ENCODE measurements at regions not wholly inside any gene's neighbourhood (a gene's known extent, or its start where the extent isn't known, plus 50 kb on each side); places are given as distances from the start of the nearest gene placed in this dataset.

DNA sequence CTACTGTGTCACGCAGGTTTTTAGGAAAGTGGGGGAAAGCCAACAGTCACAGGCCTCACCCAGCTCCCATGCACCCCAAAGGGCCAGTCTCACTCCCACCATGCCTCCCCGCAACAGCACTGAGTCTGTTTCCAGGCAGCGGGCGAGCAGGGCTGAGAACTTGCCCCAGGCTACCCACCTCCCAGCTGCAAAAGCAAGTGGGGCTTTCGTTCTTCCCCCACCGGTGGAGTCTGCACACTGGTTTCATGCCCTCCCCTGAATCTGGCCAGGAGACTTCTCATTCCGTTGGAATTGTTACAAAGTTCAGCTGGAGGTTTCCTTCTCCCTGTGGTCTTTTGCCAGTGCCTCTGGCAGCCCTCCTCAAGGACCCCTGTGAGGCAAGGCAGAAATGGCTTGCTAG is 53.6 kb upstream of the KCNJ15 start:
- DNase-seq (ENCODE audit: low spot score): no peak

DNA sequence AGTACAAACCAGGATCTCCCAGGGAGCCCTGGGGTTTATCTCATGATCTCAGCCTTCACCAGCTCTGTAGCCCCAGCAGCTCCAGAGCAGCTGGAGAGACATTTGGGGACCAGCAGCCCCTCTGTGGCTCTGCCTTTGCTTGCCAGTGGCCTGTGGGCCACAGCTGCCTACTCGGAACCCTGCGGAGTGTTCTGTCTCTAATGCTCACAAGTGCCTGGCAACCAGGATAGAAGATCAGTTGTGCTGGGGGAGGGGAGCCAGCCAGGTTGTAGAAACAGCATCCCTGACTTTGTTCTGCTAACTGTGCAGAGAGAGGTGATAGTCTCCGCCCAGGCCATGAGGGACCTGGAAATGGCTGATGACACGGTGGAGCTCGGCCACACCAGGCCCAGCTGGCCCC is 50.9 kb upstream of the KCNJ15 start:
- DNase-seq (ENCODE audit: low spot score): no peak

DNA sequence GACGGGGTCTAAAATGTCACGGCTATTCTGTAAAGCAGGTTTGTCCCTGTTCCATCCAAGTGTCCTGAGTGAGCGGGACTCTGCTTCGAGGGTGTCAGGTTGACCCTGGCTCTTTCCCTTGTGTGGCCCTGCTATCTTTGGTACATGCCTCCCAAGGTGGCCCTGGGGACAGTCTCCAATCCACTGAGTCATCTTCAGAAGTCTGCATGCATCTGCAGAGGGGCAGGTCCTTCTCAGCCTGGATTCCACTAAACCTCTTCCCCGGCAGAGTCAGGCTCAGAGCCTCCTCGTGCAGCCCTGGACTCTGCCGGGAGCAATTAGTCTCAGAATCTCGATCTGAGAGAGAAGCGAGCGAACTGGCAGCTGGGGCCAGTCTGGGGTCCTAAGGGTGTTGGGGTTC is 50.1 kb upstream of the KCNJ15 start:
- no peak for DNase-seq (ENCODE audit: low spot score)
